ENCODE measurements at regions not wholly inside any gene's neighbourhood (a gene's known extent, or its start where the extent isn't known, plus 50 kb on each side); places are given as distances from the start of the nearest gene placed in this dataset.
A peak's percentile ranks its signal among the peaks of the same experiment; 100 is the strongest.

GRCh38 chr12:87922736-87923135 is 106.5 kb downstream of the C12orf50 start:
- TF ChIP-seq CTCF (IDR thresholded peaks at IDR 0.05; ENCODE audit: low read depth, low read length): no peak
- H3K36me3 ChIP-seq: no peaks in the 10 kb centered on the region
- no peak overlapping the region for H3K4me3 ChIP-seq
- no peaks in the 10 kb centered on the region for H3K27me3 ChIP-seq
- H3K4me1 ChIP-seq (ENCODE audit: low read depth): no peaks in the 10 kb centered on the region
- no peaks in the 10 kb centered on the region for H3K9me3 ChIP-seq (ENCODE audit: low read depth)
- DNase-seq (ENCODE audit: low read depth in 1 of 2, low spot score in 1 of 2): no peak
- no peak overlapping the region for H3K27ac ChIP-seq

- TF ChIP-seq CTCF (IDR thresholded peaks at IDR 0.05; ENCODE audit: low read depth, low read length): no peak
These were observed 107.6 kb downstream of the C12orf50 start for GRCh38 chr12:87921621-87922020.

GRCh38 chr12:87920139-87920538 is 109.1 kb downstream of the C12orf50 start:
- H3K27ac ChIP-seq: no peak overlapping the region
- no peaks in the 10 kb centered on the region for H3K9me3 ChIP-seq (ENCODE audit: low read depth)
- no peak for TF ChIP-seq CTCF (IDR thresholded peaks at IDR 0.05; ENCODE audit: low read depth, low read length)
- no peaks in the 10 kb centered on the region for H3K36me3 ChIP-seq
- DNase-seq (ENCODE audit: low read depth in 1 of 2, low spot score in 1 of 2): no peak
- H3K27me3 ChIP-seq: no peaks in the 10 kb centered on the region
- no peaks in the 10 kb centered on the region for H3K4me1 ChIP-seq (ENCODE audit: low read depth)
- no peak overlapping the region for H3K4me3 ChIP-seq

More at GRCh38 chr12:87921621-87922020, 107.6 kb downstream of the C12orf50 start:
- no peak for DNase-seq (ENCODE audit: low read depth in 1 of 2, low spot score in 1 of 2)
- H3K27ac ChIP-seq: no peak overlapping the region
- no peaks in the 10 kb centered on the region for H3K27me3 ChIP-seq
- H3K9me3 ChIP-seq (ENCODE audit: low read depth): no peaks in the 10 kb centered on the region
- H3K4me3 ChIP-seq: no peak overlapping the region
- no peaks in the 10 kb centered on the region for H3K4me1 ChIP-seq (ENCODE audit: low read depth)
- H3K36me3 ChIP-seq: no peaks in the 10 kb centered on the region

GRCh38 chr12:87901457-87901856 is 127.7 kb downstream of the C12orf50 start:
- no peaks in the 10 kb centered on the region for H3K4me1 ChIP-seq (ENCODE audit: low read depth)
- no peak overlapping the region for H3K27ac ChIP-seq
- H3K36me3 ChIP-seq: no peaks in the 10 kb centered on the region
- H3K27me3 ChIP-seq: no peaks in the 10 kb centered on the region
- no peaks in the 10 kb centered on the region for H3K9me3 ChIP-seq (ENCODE audit: low read depth)
- no peak for TF ChIP-seq CTCF (IDR thresholded peaks at IDR 0.05; ENCODE audit: low read depth, low read length)
- no peak overlapping the region for H3K4me3 ChIP-seq
- no peak for DNase-seq (ENCODE audit: low read depth in 1 of 2, low spot score in 1 of 2)

GRCh38 chr12:87897662-87898061 is 131.5 kb downstream of the C12orf50 start:
- Histone ChIP-seq H3K9me3 (ENCODE audit: low read depth) (no peaks in the 10 kb centered on the region), H3K27me3 (no peaks in the 10 kb centered on the region), H3K36me3 (no peaks in the 10 kb centered on the region), H3K4me3 (no peak overlapping the region), H3K27ac (no peak overlapping the region), H3K4me1 (ENCODE audit: low read depth) (no peaks in the 10 kb centered on the region)
- DNase-seq (ENCODE audit: low read depth in 1 of 2, low spot score in 1 of 2): no peak
- TF ChIP-seq CTCF (IDR thresholded peaks at IDR 0.05; ENCODE audit: low read depth, low read length): no peak

GRCh38 chr12:87883806-87884205 is 145.4 kb downstream of the C12orf50 start:
- Histone ChIP-seq H3K4me3 (no peak overlapping the region), H3K27me3 (no peaks in the 10 kb centered on the region), H3K36me3 (no peaks in the 10 kb centered on the region), H3K27ac (no peak overlapping the region), H3K4me1 (ENCODE audit: low read depth) (peaks cover 7% of the 10 kb centered on the region), H3K9me3 (ENCODE audit: low read depth) (no peaks in the 10 kb centered on the region)
- TF ChIP-seq CTCF (IDR thresholded peaks at IDR 0.05; ENCODE audit: low read depth, low read length): no peak
- DNase-seq (ENCODE audit: low read depth in 1 of 2, low spot score in 1 of 2): peak in 1 of 2 donors; percentile 1
